Caco-2 (cell line): ENCODE measurements at regions not wholly inside any gene's neighbourhood (a gene's known extent, or its start where the extent isn't known, plus 50 kb on each side); places are given as distances from the start of the nearest gene placed in this dataset.

Source experiments
- BruUV-seq: library from RNA; stranded (reverse); fragments of 400-500 nt; replicated peaks from 2 replicates; lab custom pipeline; 2021; lab: Mats Ljungman, UMichigan
- CTCF ChIA-PET: fragments of 300-600 bp; sonication (Branson Sonifier 250); formaldehyde crosslinking; loops from one replicate; lab custom pipeline; 2022; ENCODE audit warnings: antibody characterized with exemption; lab: Charles Lee
- POLR2A ChIA-PET: fragments of 300-600 bp; sonication (Branson Sonifier 250); formaldehyde crosslinking; loops from one replicate; lab custom pipeline; 2022; ENCODE audit warnings: antibody characterized with exemption; lab: Charles Lee
- DNase-seq, 2 experiments: peaks; one replicate each; pipeline versions ENCODE4 v3.0.0 to v3.0.0-alpha.2; 2020 to 2022
- H3K27me3 ChIP-seq: replicated peaks from 2 replicates; pipeline ENCODE4 v1.6.0; 2011; ENCODE audit warnings: low read length; ENCODE audit not compliant: control insufficient read depth, insufficient read depth
- H3K36me3 ChIP-seq: 2 replicates; pipeline ENCODE4 v1.5.1; 2011; ENCODE audit warnings: low read length; ENCODE audit not compliant: control insufficient read depth, insufficient read depth
- H3K4me1 ChIP-seq: fragments of 250-450 bp; sonication (Bioruptor Pico); 2 replicates; pipeline ENCODE4 v1.5.1; 2020; ENCODE audit warnings: mild to moderate bottlenecking
- H3K4me3 ChIP-seq: 2 replicates; pipeline ENCODE4 v1.5.1; 2011; ENCODE audit warnings: low read depth, mild to moderate bottlenecking, control low read depth, low read length
- H3K9me3 ChIP-seq: fragments of 250-450 bp; sonication (Bioruptor Pico); 2 replicates; pipeline ENCODE4 v1.5.1; 2020; ENCODE audit warnings: mild to moderate bottlenecking, moderate library complexity
- H3K27ac Mint-ChIP-seq: one replicate; pipeline ENCODE4 v1.8.0; 2022; ENCODE audit warnings: mixed read lengths; ENCODE audit not compliant: unreplicated experiment
- H3K27me3 Mint-ChIP-seq: one replicate; pipeline ENCODE4 v1.8.0; 2022; ENCODE audit warnings: mixed read lengths; ENCODE audit not compliant: insufficient read depth, unreplicated experiment
- H3K36me3 Mint-ChIP-seq: one replicate; pipeline ENCODE4 v1.8.0; 2022; ENCODE audit warnings: mild to moderate bottlenecking, mixed read lengths; ENCODE audit not compliant: insufficient read depth, unreplicated experiment
- H3K4me1 Mint-ChIP-seq: one replicate; pipeline ENCODE4 v1.8.0; 2022; ENCODE audit warnings: low read depth, mixed read lengths; ENCODE audit not compliant: unreplicated experiment
- H3K4me3 Mint-ChIP-seq: one replicate; pipeline ENCODE4 v1.8.0; 2022; ENCODE audit warnings: mild to moderate bottlenecking, moderate library complexity, mixed read lengths; ENCODE audit not compliant: unreplicated experiment
- H3K9me3 Mint-ChIP-seq: one replicate; pipeline ENCODE4 v1.8.0; 2022; ENCODE audit warnings: mixed read lengths; ENCODE audit not compliant: unreplicated experiment
- CTCF ChIP-seq, 2 experiments: fragments of 200-600 bp in 1 of 2; IDR thresholded peaks; 1 replicate in 1 of 2; 2 replicates in 1 of 2; pipeline versions ENCODE4 v1.5.1 to v1.8.0; 2011 to 2022; ENCODE audit warnings: antibody characterized with exemption in 1 of 2, control low read depth in 1 of 2, inconsistent platforms in 1 of 2, low read depth in 1 of 2, low read length in 1 of 2, mild to moderate bottlenecking in 1 of 2, moderate library complexity in 1 of 2; ENCODE audit not compliant: insufficient read depth in 1 of 2, severe bottlenecking in 1 of 2, unreplicated experiment in 1 of 2
- intact Hi-C: fragments of 100-400 bp; cut with micrococcal nuclease; formaldehyde crosslinking; loops from one replicate; pipeline ENCODE4 v1.10.0; 2022; ENCODE audit not compliant: unreplicated experiment

DNA sequence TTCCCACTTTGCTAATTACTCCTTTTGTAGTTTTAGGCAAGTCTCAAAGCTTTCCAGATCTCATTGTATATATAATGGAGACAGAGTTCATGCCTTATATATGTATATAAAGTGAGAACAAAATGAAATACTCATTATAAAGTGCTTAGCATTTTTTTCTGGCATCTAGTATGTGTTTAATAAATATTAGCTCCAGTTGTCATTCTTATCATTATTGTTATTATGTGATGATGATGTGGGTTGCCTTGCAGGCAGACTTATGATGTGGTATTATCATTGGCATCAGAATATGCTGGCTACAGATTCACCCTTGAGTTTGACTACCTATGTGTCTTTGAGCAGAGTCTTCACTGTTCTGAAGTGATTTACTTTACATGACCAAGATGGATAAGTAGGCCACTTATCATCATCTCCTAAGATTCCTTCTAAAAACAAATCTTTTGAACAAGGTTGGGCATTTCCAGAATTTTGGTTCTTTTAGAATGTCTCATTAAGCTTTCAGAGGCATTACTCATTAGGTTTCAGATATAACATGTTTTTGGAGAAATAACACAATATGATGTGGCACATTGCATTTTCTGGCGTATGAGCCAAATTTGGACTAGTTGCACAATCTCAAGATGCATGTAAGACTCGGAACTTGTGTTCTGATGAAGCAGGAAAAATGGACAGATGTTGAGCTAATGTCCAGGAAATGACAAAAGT, 145.6 kb upstream of the TNC start:
- Mint-ChIP-seq H3K36me3 (no peaks in the 10 kb centered on the region), H3K4me3 (no peak overlapping the region), H3K4me1 (no peaks in the 10 kb centered on the region), H3K27ac (no peak overlapping the region), H3K9me3 (no peaks in the 10 kb centered on the region), H3K27me3 (no peaks in the 10 kb centered on the region)
- H3K9me3 ChIP-seq = no peaks in the 10 kb centered on the region
- ChIA-PET POLR2A (no interaction called here), CTCF (no interaction called here)
- H3K4me3 ChIP-seq = no peak overlapping the region
- no peak for DNase-seq
- H3K4me1 ChIP-seq = no peaks in the 10 kb centered on the region
- no peaks in the 10 kb centered on the region for H3K36me3 ChIP-seq
- no peak for TF ChIP-seq CTCF (IDR thresholded peaks at IDR 0.05; ENCODE audit: insufficient read depth in 1 of 2, low read depth in 1 of 2, low read length in 1 of 2, severe bottlenecking in 1 of 2, unreplicated experiment in 1 of 2)
- H3K27me3 ChIP-seq = no peaks in the 10 kb centered on the region
- intact Hi-C loops = loop anchor here (10.0 kb wide), 1 partner anchor 59 kb away; no protein-coding TSS in a partner anchor
- BruUV-seq = no TSS peak

DNA sequence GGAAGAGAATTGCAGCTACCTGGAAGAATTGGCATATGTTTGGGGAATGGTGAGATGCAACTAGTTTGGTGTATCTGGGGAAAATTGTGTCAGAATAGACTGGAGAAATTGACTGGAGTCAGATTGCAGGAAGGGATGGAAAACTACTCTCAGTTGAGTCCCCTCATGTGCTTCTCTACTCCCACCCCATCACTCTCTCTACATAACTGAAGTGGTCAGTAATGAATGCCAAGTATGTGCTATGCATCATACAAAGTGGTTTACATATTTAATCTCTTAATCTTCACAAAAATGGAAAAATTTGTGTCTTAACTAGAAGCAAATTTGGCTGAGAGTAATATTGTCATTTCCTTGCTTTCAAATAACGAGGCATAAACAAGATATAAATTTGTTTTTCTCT, 146.4 kb upstream of the TNC start:
- CTCF ChIA-PET = no interaction called here
- H3K4me3 Mint-ChIP-seq = no peak overlapping the region
- no peak overlapping the region for H3K4me3 ChIP-seq
- H3K36me3 Mint-ChIP-seq = no peaks in the 10 kb centered on the region
- no peaks in the 10 kb centered on the region for H3K4me1 Mint-ChIP-seq
- H3K36me3 ChIP-seq = no peaks in the 10 kb centered on the region
- POLR2A ChIA-PET = no interaction called here
- DNase-seq = no peak
- no peak for TF ChIP-seq CTCF (IDR thresholded peaks at IDR 0.05; ENCODE audit: insufficient read depth in 1 of 2, low read depth in 1 of 2, low read length in 1 of 2, severe bottlenecking in 1 of 2, unreplicated experiment in 1 of 2)
- no peaks in the 10 kb centered on the region for H3K4me1 ChIP-seq
- intact Hi-C loops = loop anchor here (10.0 kb wide), 1 partner anchor 60 kb away; no protein-coding TSS in a partner anchor
- no peak overlapping the region for H3K27ac Mint-ChIP-seq
- BruUV-seq = no TSS peak
- H3K9me3 ChIP-seq = no peaks in the 10 kb centered on the region
- H3K9me3 Mint-ChIP-seq = no peaks in the 10 kb centered on the region
- H3K27me3 ChIP-seq = no peaks in the 10 kb centered on the region
- no peaks in the 10 kb centered on the region for H3K27me3 Mint-ChIP-seq

GRCh38 chr9:115267790-115268189, 149.8 kb upstream of the TNC start:
- Histone ChIP-seq H3K4me3 (no peak overlapping the region), H3K9me3 (no peaks in the 10 kb centered on the region), H3K36me3 (no peaks in the 10 kb centered on the region), H3K27me3 (no peaks in the 10 kb centered on the region), H3K4me1 (no peaks in the 10 kb centered on the region)
- Mint-ChIP-seq H3K36me3 (no peaks in the 10 kb centered on the region), H3K4me3 (no peak overlapping the region), H3K27ac (no peak overlapping the region), H3K4me1 (no peaks in the 10 kb centered on the region), H3K27me3 (no peaks in the 10 kb centered on the region), H3K9me3 (no peaks in the 10 kb centered on the region)
- POLR2A ChIA-PET = no interaction called here
- CTCF ChIA-PET = no interaction called here
- no TSS peak for BruUV-seq
- no peak for TF ChIP-seq CTCF (IDR thresholded peaks at IDR 0.05; ENCODE audit: insufficient read depth in 1 of 2, low read depth in 1 of 2, low read length in 1 of 2, severe bottlenecking in 1 of 2, unreplicated experiment in 1 of 2)
- intact Hi-C loops = loop anchor here (10.0 kb wide), 1 partner anchor 63 kb away; no protein-coding TSS in a partner anchor
- DNase-seq = no peak
